ENCODE measurements at regions not wholly inside any gene's neighbourhood (a gene's known extent, or its start where the extent isn't known, plus 50 kb on each side); places are given as distances from the start of the nearest gene placed in this dataset.

GRCh38 chr1:204736836-204737235, 51.3 kb upstream of the LRRN2 start:
- no peak for DNase-seq (ENCODE audit: low spot score)

DNA sequence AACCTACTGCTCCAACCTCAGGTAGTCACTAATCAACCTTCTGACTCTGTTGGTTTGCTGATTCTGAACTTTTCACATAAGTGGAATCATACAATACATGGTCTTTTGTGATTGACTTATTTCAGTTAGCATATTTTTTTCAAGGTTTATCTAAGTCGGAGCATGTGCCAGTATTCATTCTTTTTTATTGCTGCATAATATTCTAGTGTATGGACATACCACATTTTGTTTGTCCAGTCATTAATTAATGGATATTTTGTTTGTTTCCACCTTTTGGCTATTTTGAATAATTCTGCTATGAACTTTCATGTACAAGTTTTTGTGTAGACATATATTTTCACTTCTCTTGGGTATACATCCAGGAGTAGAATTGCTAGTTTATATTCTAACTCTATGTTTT, 53.0 kb upstream of the LRRN2 start:
- no peak for DNase-seq (ENCODE audit: low spot score)

GRCh38 chr1:204740354-204740753, 54.8 kb upstream of the LRRN2 start:
- no peak for DNase-seq (ENCODE audit: low spot score)

DNA sequence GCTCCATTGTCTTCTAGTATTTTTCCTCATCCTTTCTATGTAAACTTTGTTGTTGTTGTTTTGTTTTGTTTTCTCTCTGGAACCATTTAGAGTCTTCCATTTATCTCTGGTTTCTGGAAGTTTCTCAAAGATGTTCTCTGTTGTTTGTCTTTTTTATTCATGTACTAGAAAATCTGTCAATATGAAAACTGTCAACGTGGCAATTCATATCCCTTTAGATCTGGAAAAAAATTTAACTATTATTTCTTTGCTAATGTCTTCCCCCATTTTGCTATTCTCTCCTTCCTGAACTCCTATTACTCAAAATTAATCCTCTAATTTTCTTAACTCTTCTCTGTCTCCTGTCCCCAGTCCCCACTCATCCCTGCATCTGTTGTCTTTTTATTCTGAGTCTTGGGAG, 55.9 kb upstream of the LRRN2 start:
- no peak for DNase-seq (ENCODE audit: low spot score)

DNA sequence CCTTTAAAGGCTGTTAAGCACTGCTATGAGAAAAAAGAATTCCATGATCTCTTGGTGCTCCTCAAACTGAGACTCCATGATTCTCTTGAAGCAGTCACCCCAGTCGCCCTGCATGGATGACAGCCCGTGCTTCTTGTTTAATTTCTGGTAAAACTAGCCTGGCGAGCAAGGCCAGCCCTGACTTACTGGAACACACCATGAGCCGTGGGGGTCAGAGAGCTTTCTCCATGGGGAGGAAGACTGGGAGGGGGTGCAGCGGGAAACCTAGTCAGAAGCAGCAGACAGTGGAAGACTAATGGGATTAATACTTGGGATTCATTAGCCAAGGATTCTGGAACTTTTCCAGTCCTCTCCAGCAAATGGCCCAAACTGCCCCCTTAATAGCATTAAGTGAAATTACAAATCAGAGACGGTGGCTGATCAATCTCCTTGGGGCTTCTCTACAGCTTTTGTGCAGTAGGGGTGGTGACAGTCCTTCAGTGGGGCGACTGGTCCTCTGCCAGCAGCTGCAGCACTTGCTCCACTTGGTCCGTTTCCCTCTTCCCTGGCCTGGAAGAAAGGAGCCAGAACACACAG, 57.2 kb upstream of the LRRN2 start:
- DNase-seq (ENCODE audit: low spot score), result no peak

- no peak for DNase-seq (ENCODE audit: low spot score)
These were observed 58.7 kb upstream of the LRRN2 start for GRCh38 chr1:204744107-204744779.

GRCh38 chr1:204746838-204747442, 61.4 kb upstream of the LRRN2 start:
- peak; percentile 50 for DNase-seq (ENCODE audit: low spot score)

DNA sequence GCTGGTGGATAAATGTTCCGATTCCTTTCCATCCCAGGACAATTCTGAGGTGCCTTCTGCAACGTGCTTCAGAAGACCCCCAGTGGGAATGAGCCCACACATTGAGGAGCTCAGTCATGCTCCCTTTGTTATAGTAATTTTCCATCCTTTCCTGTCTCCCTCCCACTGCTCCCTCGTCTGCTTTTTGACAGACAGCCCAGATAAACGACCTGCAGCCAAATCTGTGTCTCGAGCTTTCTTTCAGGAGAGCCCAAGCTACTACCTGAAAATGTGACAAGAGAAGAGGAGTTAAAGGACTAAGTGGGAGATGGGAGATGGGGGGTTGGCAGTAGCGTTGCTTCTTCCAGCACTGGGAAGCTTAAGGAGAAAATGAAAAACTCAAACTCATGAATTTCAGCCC, 65.9 kb upstream of the LRRN2 start:
- DNase-seq (ENCODE audit: low spot score), result no peak

DNA sequence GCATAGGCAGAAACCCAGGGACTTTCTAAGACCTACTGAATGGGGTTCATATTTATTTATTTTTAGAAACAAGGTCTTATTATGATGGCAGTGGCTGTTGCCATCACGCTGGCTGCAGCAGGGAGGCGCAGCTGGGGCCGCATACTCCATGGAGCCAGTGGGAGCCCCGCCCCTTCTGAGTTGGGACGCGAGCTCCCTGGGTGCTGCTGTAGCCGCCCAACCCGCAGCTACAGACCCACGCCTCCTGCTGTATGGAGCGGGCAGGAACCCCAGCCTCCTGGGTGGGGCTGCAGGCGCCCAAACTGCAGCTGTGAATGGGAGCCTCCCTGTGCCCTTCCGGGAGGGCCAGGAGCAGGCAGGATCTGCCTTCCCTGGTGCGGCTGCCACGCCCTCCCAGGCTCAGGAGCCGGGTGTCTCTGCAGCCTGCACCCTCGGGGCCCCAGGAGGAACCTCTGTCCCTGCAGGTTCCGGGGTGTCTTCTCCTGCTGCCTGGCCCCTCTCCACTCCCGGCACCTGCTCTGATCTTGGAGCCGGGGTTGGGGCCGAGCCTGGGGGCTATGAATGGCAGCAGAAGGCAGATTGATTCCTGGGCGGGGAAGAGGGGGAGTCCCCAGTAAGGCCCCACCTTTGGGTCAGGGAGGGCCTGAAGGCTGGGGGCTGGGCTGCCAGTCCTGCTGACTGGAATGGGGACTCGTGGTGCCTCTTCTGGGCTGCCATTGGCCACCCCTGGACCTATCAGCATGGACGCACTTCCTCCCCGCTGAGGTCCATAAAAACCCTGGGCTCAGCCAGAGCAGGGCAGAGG, 66.5 kb upstream of the LRRN2 start:
- no peak for DNase-seq (ENCODE audit: low spot score)

DNA sequence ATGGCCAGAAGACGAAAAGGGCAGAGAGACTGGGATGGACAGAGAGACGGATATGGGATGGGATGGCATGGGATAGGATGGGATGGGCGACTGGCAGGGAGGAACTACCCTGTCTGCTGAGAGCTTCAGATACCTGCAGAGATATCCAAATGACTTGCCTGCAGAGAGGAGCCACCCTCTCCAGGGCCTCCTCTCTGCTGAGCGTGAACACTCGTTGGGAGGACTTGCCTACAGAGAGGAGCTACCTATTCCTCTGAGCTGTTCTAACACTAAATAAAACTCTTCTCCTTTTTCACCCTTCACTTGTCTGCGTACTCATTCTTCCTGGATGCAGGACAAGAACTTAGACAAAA, 67.1 kb upstream of the LRRN2 start:
- no peak for DNase-seq (ENCODE audit: low spot score)

DNA sequence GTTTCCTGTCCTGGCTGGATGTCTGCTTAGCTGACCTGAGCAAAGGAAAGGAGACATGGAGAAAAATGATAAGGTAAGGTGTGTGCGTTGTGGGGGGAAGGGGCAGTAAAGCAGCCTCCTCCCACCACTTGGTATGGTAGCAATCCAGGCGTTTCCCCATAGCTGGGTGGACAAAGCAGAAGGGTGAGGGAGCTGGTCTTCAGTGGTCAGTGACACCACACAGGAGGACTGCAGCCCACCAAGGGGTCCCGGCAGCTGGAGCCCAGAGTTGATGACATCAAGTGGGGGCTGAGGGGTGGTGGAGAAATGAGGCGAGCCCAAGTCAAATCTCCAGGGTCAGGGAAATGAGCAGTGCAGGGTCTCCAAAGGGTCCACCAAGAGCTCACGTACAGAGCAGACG, 69.3 kb upstream of the LRRN2 start:
- no peak for DNase-seq (ENCODE audit: low spot score)

DNA sequence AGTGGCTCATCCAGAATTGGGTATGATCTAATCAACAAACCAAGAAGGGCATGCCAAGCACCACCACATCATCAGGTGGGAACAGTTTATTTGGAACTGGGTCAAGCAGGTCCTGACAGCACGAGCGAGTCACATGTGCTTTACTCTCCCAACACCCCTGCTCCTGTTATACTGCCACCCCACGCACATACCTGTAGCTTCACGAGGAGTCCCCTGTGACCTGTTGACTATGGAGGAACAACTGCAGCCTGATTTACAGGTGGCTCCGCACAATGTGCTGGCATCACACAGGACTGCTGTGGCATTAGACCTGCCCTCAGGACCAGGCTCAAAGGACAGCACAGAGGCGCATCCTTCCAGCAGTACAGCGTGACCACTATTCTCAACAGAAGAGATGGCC, 70.8 kb upstream of the LRRN2 start:
- no peak for DNase-seq (ENCODE audit: low spot score)

- no peak for DNase-seq (ENCODE audit: low spot score)
These were observed 71.3 kb upstream of the LRRN2 start for GRCh38 chr1:204756811-204757210.

- DNase-seq (ENCODE audit: low spot score), result no peak
These were observed 73.1 kb upstream of the LRRN2 start for GRCh38 chr1:204758601-204759000.

GRCh38 chr1:204760350-204760749, 74.8 kb upstream of the LRRN2 start:
- no peak for DNase-seq (ENCODE audit: low spot score)

DNA sequence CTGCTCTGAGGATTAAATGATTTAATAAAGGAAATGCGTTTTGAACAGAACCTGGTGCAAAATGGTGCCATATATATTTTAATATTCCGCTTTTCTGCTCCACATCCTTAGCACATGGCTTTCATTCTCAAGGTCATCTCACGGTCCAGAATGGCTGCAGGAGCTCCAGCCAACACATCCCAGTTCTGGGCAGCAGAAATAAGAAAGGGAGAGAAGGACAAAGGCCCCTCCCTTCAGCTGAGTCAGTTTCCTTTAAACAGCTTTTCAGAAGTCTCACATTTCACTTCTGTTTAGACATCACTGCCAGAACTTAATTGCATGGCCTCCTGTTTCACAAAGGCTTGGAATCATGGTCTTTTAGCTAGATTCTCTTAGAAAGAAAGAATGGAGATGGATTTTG, 75.2 kb upstream of the LRRN2 start:
- no peak for DNase-seq (ENCODE audit: low spot score)

GRCh38 chr1:204763773-204764427, 78.4 kb upstream of the LRRN2 start:
- DNase-seq (ENCODE audit: low spot score), result peak; percentile 45

- DNase-seq (ENCODE audit: low spot score), result no peak
These were observed 84.5 kb upstream of the LRRN2 start for GRCh38 chr1:204769997-204770396.

DNA sequence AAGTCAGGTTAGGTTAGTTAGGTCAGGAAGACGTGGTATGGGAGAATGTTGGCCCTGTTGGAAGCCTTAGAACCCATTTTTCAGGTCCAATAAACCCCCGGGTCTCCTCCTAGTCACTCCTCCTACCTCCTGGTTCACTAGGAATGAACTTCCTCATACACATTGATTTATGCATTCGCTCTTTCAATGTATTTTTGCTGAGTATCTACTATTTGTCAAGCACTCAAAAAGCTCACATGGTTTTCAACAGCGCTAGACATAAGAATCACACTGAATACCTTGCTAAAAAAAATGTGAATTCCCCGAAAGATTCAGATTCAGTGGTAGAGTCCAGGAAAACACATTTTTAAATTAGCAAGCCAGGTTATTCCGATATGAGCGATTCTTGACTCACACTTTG, 85.8 kb upstream of the LRRN2 start:
- no peak for DNase-seq (ENCODE audit: low spot score)

DNA sequence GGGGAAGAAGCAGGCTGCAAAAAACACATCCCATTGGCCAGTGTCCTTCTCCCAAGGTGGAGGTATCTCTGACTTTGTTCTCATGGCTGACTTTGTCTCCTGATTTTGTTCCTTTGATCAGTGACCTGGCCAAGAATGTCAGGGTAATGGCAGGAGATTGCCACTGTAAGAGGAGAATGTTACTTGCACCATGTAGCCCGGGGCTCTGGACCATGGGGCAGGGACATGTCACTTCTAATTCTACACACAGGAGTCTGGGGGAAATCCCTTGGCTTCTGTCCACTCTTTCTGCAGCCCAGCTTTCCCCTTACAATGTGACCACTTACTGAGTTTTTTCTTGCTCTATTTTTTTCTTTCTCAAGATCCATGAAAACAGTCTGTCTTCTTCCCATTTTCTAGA, 87.7 kb upstream of the LRRN2 start:
- DNase-seq (ENCODE audit: low spot score), result no peak

GRCh38 chr1:204775546-204775945, 90.0 kb upstream of the LRRN2 start:
- DNase-seq (ENCODE audit: low spot score), result no peak

DNA sequence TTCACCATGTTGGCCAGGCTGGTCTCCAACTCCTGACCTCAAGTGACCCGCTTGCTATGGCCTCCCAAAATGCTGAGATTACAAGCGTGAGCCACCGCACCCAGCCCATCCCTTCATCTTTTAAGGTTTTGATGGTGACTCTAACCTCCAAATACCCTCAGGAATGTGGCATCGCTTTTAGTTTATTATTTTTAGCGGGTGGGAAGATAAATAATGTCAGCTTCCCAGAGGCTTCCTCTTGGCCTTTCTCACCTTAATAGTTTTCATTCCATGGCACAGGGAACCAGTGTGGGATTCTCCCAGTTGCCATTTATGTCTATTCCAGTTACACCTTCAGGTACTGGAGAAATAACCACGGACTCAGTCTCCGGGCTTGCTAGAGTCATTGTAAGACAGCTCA, 92.1 kb upstream of the LRRN2 start:
- no peak for DNase-seq (ENCODE audit: low spot score)

DNA sequence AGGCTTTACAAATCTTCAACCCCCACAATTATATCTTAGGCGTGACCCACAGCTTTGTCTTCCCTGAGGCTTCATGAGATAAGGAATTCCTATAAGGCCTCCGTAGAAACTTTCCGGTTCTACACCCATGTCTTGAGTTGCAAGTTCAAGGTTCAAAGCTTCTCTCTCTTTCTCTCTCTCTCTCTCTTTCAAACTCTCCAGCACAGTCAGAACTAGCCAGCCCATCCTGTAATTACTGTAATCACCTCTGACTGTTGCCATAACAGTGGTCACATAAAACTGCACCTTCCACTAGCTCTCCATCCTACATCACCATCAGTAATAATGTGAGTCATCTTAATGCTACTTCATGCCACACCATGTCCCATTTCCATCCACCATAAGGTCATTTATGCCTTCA, 90.0 kb upstream of the NFASC start:
- DNase-seq (ENCODE audit: low spot score), result no peak

All from CD4-positive, alpha-beta T cell treated with Interleukin-2 at 100 ng/mL for 4 hours (primary cell).